Naive B cell (primary cell): ENCODE measurements at regions not wholly inside any gene's neighbourhood (a gene's known extent, or its start where the extent isn't known, plus 50 kb on each side); places are given as distances from the start of the nearest gene placed in this dataset.
"Not testable (repeated sequence)": the region's sequence is repeated elsewhere in the genome, so short reads cannot be mapped to it uniquely, and the experiment has no call there.

Experiments
- ATAC-seq, 2 donors: fragments of 150-1000 bp; cut with Tn5 transposase; 2 replicates each; pipeline ENCODE4 v1.10.0; 2021; ENCODE audit warnings: low read depth in 2 of 2, mild to moderate bottlenecking in 2 of 2, moderate library complexity in 2 of 2
- DNase-seq: peaks from one replicate; pipeline ENCODE4 v3.0.0; 2022
- H3K27ac Mint-ChIP-seq, 6 donors: one replicate each; pipeline ENCODE4 v1.8.0; 2020 to 2022; ENCODE audit warnings: mild to moderate bottlenecking in 6 of 6, mixed read lengths in 6 of 6, moderate library complexity in 5 of 6, inconsistent platforms in 2 of 6
- H3K27me3 Mint-ChIP-seq, 3 donors: one replicate each; pipeline ENCODE4 v1.8.0; 2021 to 2022; ENCODE audit warnings: mixed read lengths in 3 of 3, mild to moderate bottlenecking in 1 of 3
- H3K36me3 Mint-ChIP-seq, 2 donors: one replicate each; pipeline ENCODE4 v1.8.0; 2020 to 2022; ENCODE audit warnings: mixed read lengths in 2 of 2, inconsistent platforms in 1 of 2, mild to moderate bottlenecking in 1 of 2
- H3K4me1 Mint-ChIP-seq, 3 donors: one replicate each; pipeline ENCODE4 v1.8.0; 2020 to 2022; ENCODE audit warnings: mixed read lengths in 3 of 3, inconsistent platforms in 1 of 3, mild to moderate bottlenecking in 1 of 3, moderate library complexity in 1 of 3
- H3K4me3 Mint-ChIP-seq, 8 donors: one replicate each; pipeline ENCODE4 v1.8.0; 2020 to 2022; ENCODE audit warnings: mild to moderate bottlenecking in 8 of 8, mixed read lengths in 8 of 8, moderate library complexity in 8 of 8, inconsistent platforms in 2 of 8
- H3K9me3 Mint-ChIP-seq, 7 donors: one replicate each; pipeline ENCODE4 v1.8.0; 2020 to 2022; ENCODE audit warnings: mixed read lengths in 7 of 7, mild to moderate bottlenecking in 5 of 7, inconsistent platforms in 2 of 7, moderate library complexity in 1 of 7

DNA sequence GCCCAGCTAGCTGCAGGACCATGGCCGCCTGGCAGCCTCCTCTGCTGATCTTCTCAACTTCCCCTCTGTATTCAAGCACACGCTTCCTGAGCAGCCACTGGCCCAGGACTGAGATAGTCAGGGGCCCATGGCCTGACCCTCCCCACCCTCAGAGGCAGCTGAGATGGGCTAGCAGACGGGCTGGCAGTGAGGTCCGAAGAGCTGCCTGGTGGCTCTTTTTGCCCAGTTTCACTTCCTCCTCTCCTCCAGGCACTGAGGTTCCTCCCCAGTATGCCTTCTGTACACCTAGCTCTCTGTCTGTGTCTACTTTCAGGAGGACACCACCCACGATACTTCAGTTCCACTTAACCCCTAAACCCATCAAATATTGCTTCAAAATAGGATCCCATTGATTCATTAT lies 395.6 kb downstream of the TNS3 start:
- Mint-ChIP-seq H3K36me3 (no peaks in the 10 kb centered on the region), H3K27ac (peak overlapping the region in 5 of 6 donors; percentile 15 to 68 (median 53)), H3K4me1 (peaks cover 16 to 49% (median 27%) of the 10 kb centered on the region in 3 donors), H3K9me3 (no peaks in the 10 kb centered on the region), H3K27me3 (peaks cover 0 to 6% (median 0%) of the 10 kb centered on the region in 3 donors), H3K4me3 (peak overlapping the region in 5 of 8 donors; percentile 24 to 71 (median 35))
- ATAC-seq (peak; percentile 89 to 97), DNase-seq (peak; percentile 63)

GRCh38 chr7:47185839-47186238 lies 396.1 kb downstream of the TNS3 start:
- ATAC-seq: no peak

DNA sequence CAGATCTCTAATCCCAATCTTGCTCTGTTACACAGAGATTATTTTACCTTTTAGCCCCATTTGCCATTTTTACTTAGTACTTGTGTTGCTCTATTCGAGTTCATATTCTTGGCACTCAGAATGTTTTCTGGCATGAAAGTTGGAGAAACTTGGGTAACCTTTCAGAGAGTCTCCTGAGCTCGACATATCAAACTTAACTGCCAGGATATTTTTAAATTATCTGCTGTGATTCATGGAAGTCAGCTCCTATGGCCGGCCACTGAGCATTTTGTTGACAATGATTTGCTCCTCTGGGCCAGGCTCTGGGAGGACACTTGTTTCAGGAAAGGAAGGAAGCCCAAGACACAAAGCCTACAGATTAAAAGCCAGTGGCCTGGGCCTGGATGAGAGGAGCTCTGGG lies 396.7 kb downstream of the TNS3 start:
- Mint-ChIP-seq H3K4me1 (peaks cover 16 to 49% (median 27%) of the 10 kb centered on the region in 3 donors), H3K36me3 (no peaks in the 10 kb centered on the region), H3K9me3 (no peaks in the 10 kb centered on the region), H3K27me3 (peaks cover 0 to 8% (median under 1%) of the 10 kb centered on the region in 3 donors), H3K27ac (peak overlapping the region in 1 of 6 donors; percentile 71), H3K4me3 (peak overlapping the region in 1 of 8 donors; percentile 12)
- no peak for ATAC-seq
- DNase-seq: no peak

More at GRCh38 chr7:47185839-47186238, 396.1 kb downstream of the TNS3 start:
- peaks cover 16 to 49% (median 27%) of the 10 kb centered on the region in 3 donors for H3K4me1 Mint-ChIP-seq
- no peaks in the 10 kb centered on the region for H3K9me3 Mint-ChIP-seq
- peak overlapping the region in 4 of 6 donors; percentile 25 to 88 (median 62) for H3K27ac Mint-ChIP-seq
- DNase-seq: no peak
- no peaks in the 10 kb centered on the region for H3K36me3 Mint-ChIP-seq
- H3K4me3 Mint-ChIP-seq: peak overlapping the region in 3 of 8 donors; percentile 35 to 71 (median 57)
- peaks cover 0 to 6% (median 2%) of the 10 kb centered on the region in 3 donors for H3K27me3 Mint-ChIP-seq

GRCh38 chr7:47183862-47184590 lies 397.9 kb downstream of the TNS3 start:
- Mint-ChIP-seq H3K4me1 (peaks cover 16 to 48% (median 27%) of the 10 kb centered on the region in 3 donors), H3K36me3 (no peaks in the 10 kb centered on the region), H3K4me3 (peak overlapping the region in 1 of 8 donors; percentile 55), H3K27me3 (peaks cover 0 to 8% (median 1%) of the 10 kb centered on the region in 3 donors), H3K9me3 (no peaks in the 10 kb centered on the region), H3K27ac (peak overlapping the region in 3 of 6 donors; percentile 49 to 73 (median 65))
- no peak for DNase-seq
- ATAC-seq: no peak

GRCh38 chr7:47181746-47182361 lies 400.1 kb downstream of the TNS3 start:
- Mint-ChIP-seq H3K4me1 (peaks cover 13 to 26% (median 16%) of the 10 kb centered on the region in 3 donors), H3K27ac (no peak overlapping the region), H3K36me3 (no peaks in the 10 kb centered on the region), H3K27me3 (peaks cover 0 to 8% (median 4%) of the 10 kb centered on the region in 3 donors), H3K9me3 (peaks cover 0 to 12% (median 2%) of the 10 kb centered on the region in 7 donors), H3K4me3 (no peak overlapping the region)
- DNase-seq (no peak), ATAC-seq (no peak)

DNA sequence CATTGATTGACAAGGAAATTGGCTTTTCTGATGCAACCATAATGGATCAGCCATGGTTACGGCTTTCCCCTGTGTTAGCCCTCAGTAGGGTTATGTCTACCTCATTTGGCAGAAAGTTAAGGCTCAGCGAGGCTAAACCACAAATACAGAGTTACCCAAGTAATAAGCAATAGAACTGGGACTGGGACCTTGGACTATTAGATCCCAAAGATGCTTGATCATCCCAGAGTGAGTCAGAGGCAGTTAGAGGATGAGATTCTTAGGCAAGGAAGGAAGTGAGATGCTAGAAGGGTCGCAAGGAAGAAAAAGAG lies 401.4 kb downstream of the TNS3 start:
- Mint-ChIP-seq H3K9me3 (peaks cover 0 to 25% (median 10%) of the 10 kb centered on the region in 7 donors), H3K4me1 (peaks cover 5 to 12% (median 8%) of the 10 kb centered on the region in 3 donors), H3K27me3 (peaks cover 0 to 8% (median 4%) of the 10 kb centered on the region in 3 donors), H3K36me3 (peaks cover 8 to 10% of the 10 kb centered on the region in 2 donors), H3K4me3 (no peak overlapping the region), H3K27ac (no peak overlapping the region)
- no peak for DNase-seq
- ATAC-seq: no peak

DNA sequence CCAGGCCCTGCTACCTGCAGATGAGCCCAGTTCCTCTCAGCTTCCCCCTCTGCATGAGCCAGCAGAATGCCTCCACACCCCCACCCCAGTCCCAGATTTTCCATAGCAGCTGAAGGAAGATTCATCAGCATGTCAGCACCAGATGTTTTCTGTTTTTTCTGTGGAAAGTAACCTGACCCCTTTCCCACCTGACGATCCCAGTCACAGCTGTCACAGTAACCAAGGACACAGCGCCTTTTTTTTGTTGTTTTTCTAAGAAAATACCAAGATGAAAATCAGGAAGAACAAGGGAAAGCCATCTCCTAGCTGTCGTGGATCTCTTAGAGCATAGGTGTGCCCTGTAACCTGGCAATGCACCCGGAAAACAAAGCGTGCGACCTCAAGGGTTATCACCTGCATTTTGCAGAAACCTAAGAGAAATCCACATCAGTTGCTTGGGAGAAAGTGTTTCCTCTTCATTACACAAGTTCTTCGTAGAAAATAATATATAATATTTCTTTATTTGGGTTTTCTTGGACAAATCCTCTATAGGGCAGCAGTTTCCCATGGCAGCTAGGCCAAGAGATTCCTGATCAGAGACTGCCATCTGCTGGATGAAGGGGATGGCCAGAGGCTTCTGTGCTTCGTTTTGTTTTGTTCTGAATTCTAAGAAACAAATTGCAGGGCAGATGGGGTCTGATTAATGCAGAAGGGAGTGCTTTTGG lies 401.9 kb downstream of the TNS3 start:
- H3K36me3 Mint-ChIP-seq: peaks cover 8 to 10% of the 10 kb centered on the region in 2 donors
- no peak overlapping the region for H3K4me3 Mint-ChIP-seq
- peaks cover 0 to 30% (median 10%) of the 10 kb centered on the region in 7 donors for H3K9me3 Mint-ChIP-seq
- ATAC-seq: peak in 1 of 2 donors; percentile 37
- H3K27me3 Mint-ChIP-seq: peaks cover 0 to 8% (median 4%) of the 10 kb centered on the region in 3 donors
- peak overlapping the region in 1 of 6 donors; percentile 17 for H3K27ac Mint-ChIP-seq
- peaks cover 5 to 9% (median 8%) of the 10 kb centered on the region in 3 donors for H3K4me1 Mint-ChIP-seq
- peak; percentile 48 for DNase-seq

DNA sequence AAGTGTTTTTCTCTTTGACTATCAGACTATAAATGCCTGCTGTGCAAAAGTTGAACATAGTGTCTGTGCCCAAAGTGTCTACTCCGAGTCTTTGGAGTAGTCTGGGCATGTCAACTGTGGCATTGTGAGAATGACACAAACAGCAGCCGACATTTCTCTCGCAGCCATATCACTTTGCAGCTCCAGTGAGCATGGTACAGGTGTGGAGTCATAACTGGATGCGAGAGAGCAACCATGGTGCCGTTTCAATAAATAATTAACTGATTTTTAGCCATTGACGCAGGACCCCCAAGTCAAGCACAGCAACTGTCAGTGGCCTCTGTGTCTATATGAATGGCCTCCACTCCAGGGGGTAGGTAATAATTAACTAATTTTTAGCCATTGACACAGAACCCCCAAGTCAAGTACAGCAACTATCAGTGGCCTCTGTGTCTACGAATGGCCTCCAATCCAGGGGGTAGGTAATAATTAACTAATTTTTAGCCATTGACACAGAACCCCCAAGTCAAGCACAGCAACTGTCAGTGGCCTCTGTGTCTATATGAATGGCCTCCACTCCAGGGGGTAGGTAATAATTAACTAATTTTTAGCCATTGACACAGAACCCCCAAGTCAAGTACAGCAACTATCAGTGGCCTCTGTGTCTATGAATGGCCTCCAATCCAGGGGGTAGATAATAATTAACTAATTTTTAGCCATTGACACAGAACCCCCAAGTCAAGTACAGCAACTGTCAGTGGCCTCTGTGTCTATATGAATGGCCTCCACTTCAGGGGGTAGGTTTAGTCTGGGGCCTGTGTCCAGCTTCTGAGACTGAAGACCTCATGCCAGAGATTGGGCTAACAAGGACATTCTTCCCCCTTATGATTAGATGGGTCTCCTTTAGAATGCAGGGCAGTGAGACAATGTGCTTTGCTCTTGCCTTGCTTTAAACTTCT lies 409.0 kb downstream of the TNS3 start:
- not testable (repeated sequence) for H3K27me3 Mint-ChIP-seq, DNase-seq, H3K4me3 Mint-ChIP-seq, H3K27ac Mint-ChIP-seq, ATAC-seq
- Mint-ChIP-seq H3K36me3 (peaks cover 8 to 10% of the 10 kb centered on the region in 2 donors), H3K4me1 (peaks cover 15 to 18% (median 17%) of the 10 kb centered on the region in 3 donors), H3K9me3 (peaks cover 0 to 28% (median 11%) of the 10 kb centered on the region in 7 donors)

DNA sequence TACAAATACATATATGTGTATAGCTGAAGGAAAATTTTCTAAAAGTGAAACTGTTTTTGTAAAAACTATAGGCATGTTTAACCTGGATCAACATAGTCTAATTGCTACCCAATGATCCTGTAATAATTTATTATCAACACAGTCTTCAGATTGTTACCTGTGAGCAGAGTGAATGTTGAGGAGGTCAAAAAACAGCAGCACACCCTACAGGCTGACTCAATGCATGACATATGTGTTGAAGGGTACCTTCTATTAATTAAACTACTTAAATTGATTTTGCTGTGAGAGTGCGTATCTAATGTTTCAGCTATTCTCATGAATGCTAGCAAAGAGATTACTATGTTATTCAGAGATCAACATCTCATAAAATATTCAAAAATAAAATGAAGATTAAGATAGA lies 411.4 kb downstream of the TNS3 start:
- no peak for ATAC-seq
- peaks cover 0 to under 1% of the 10 kb centered on the region in 2 donors for H3K36me3 Mint-ChIP-seq
- no peak overlapping the region for H3K4me3 Mint-ChIP-seq
- DNase-seq: no peak
- H3K9me3 Mint-ChIP-seq: peaks cover 0 to 5% (median under 1%) of the 10 kb centered on the region in 7 donors
- peak overlapping the region in 1 of 6 donors; percentile 72 for H3K27ac Mint-ChIP-seq
- H3K27me3 Mint-ChIP-seq: no peaks in the 10 kb centered on the region
- peaks cover 15 to 21% (median 17%) of the 10 kb centered on the region in 3 donors for H3K4me1 Mint-ChIP-seq

- peak overlapping the region in 1 of 6 donors; percentile 6 for H3K27ac Mint-ChIP-seq
- no peak for DNase-seq
- peaks cover 0 to 12% (median 0%) of the 10 kb centered on the region in 3 donors for H3K27me3 Mint-ChIP-seq
- no peaks in the 10 kb centered on the region for H3K36me3 Mint-ChIP-seq
- no peak for ATAC-seq
- H3K4me3 Mint-ChIP-seq: peak overlapping the region in 1 of 8 donors; percentile 34
- H3K4me1 Mint-ChIP-seq: peaks cover 19 to 39% (median 21%) of the 10 kb centered on the region in 3 donors
- peaks cover 0 to 17% (median 2%) of the 10 kb centered on the region in 7 donors for H3K9me3 Mint-ChIP-seq
These were observed 427.1 kb downstream of the TNS3 start for GRCh38 chr7:47154791-47155190.

GRCh38 chr7:47153576-47153975 lies 428.3 kb downstream of the TNS3 start:
- Mint-ChIP-seq H3K4me1 (peaks cover 31 to 51% (median 32%) of the 10 kb centered on the region in 3 donors), H3K36me3 (no peaks in the 10 kb centered on the region), H3K27ac (peak overlapping the region in 2 of 6 donors; percentile 57 to 77), H3K27me3 (peaks cover 0 to 7% (median 0%) of the 10 kb centered on the region in 3 donors), H3K4me3 (peak overlapping the region in 1 of 8 donors; percentile 26), H3K9me3 (peaks cover 0 to 9% (median 2%) of the 10 kb centered on the region in 7 donors)
- no peak for ATAC-seq
- no peak for DNase-seq

GRCh38 chr7:47153058-47153457 lies 428.9 kb downstream of the TNS3 start:
- H3K4me1 Mint-ChIP-seq: peaks cover 32 to 55% (median 34%) of the 10 kb centered on the region in 3 donors
- peaks cover 0 to 7% (median 0%) of the 10 kb centered on the region in 3 donors for H3K27me3 Mint-ChIP-seq
- peaks cover 0 to 9% (median 2%) of the 10 kb centered on the region in 7 donors for H3K9me3 Mint-ChIP-seq
- H3K27ac Mint-ChIP-seq: no peak overlapping the region
- H3K4me3 Mint-ChIP-seq: peak overlapping the region in 2 of 8 donors; percentile 3 to 13
- no peaks in the 10 kb centered on the region for H3K36me3 Mint-ChIP-seq
- ATAC-seq (no peak), DNase-seq (no peak)
